OCI-LY1 (cell line): ENCODE measurements at regions not wholly inside any gene's neighbourhood (a gene's known extent, or its start where the extent isn't known, plus 50 kb on each side); places are given as distances from the start of the nearest gene placed in this dataset.

ENCODE experiments used
- H2AFZ ChIP-seq: fragments of 200-600 bp; sonication (generic), shearing (Covaris generic); 2 replicates; pipeline ENCODE4 v1.6.0; 2014; ENCODE audit warnings: antibody characterized with exemption, mild to moderate bottlenecking, low read length
- H3F3A ChIP-seq: fragments of 200-600 bp; sonication (generic), shearing (Covaris generic); 2 replicates; pipeline ENCODE4 v1.6.0; 2014; ENCODE audit warnings: mild to moderate bottlenecking, antibody characterized with exemption, low read length, moderate library complexity; ENCODE audit not compliant: insufficient read depth
- H3K27ac ChIP-seq: fragments of 200-600 bp; sonication (generic); 2 replicates; pipeline ENCODE4 v1.5.1; 2014; ENCODE audit warnings: low read length, mixed run types, mild to moderate bottlenecking, low read depth; ENCODE audit not compliant: poor library complexity, severe bottlenecking
- H3K27me3 ChIP-seq: fragments of 200-600 bp; sonication (generic); 2 replicates; pipeline ENCODE4 v1.6.0; 2014; ENCODE audit warnings: antibody characterized with exemption, mild to moderate bottlenecking, low read length, moderate library complexity; ENCODE audit not compliant: insufficient read depth
- H3K36me3 ChIP-seq: fragments of 200-600 bp; sonication (generic); 2 replicates; pipeline ENCODE4 v1.6.1; 2014; ENCODE audit warnings: mild to moderate bottlenecking, antibody characterized with exemption, low read length, moderate library complexity, mixed read lengths; ENCODE audit not compliant: insufficient read depth
- H3K4me1 ChIP-seq: fragments of 200-600 bp; sonication (generic); 2 replicates; pipeline ENCODE4 v1.5.1; 2014; ENCODE audit warnings: mild to moderate bottlenecking, low read length, moderate library complexity; ENCODE audit not compliant: insufficient read depth, severe bottlenecking
- H3K4me2 ChIP-seq: fragments of 200-600 bp; sonication (generic), shearing (Covaris generic); 2 replicates; pipeline ENCODE4 v1.6.1; 2014; ENCODE audit warnings: low read length
- H3K4me3 ChIP-seq: fragments of 200-600 bp; sonication (generic); 2 replicates; pipeline ENCODE4 v1.5.1; 2014; ENCODE audit warnings: low read length, low read depth, mild to moderate bottlenecking, mixed read lengths; ENCODE audit not compliant: poor library complexity, severe bottlenecking
- H3K79me2 ChIP-seq: fragments of 200-600 bp; shearing (Covaris generic); 2 replicates; pipeline ENCODE4 v1.6.1; 2016; ENCODE audit warnings: mixed run types, low read length, mixed read lengths; ENCODE audit not compliant: insufficient read depth
- H3K9ac ChIP-seq: fragments of 200-600 bp; sonication (generic), shearing (Covaris generic); 2 replicates; pipeline ENCODE4 v1.6.1; 2014; ENCODE audit warnings: mild to moderate bottlenecking, low read length, mixed read lengths
- H3K9me2 ChIP-seq: fragments of 200-600 bp; sonication (generic), shearing (Covaris generic); 2 replicates; pipeline ENCODE4 v1.6.1; 2014; ENCODE audit warnings: low read depth, mild to moderate bottlenecking, low read length, mixed read lengths
- H3K9me3 ChIP-seq: fragments of 200-600 bp; shearing (Covaris generic); 2 replicates; pipeline ENCODE4 v1.6.1; 2014; ENCODE audit warnings: low read length, mixed read lengths
- H4K20me1 ChIP-seq: fragments of 200-600 bp; sonication (generic), shearing (Covaris generic); 2 replicates; pipeline ENCODE4 v1.6.0; 2016; ENCODE audit warnings: mild to moderate bottlenecking, low read length; ENCODE audit not compliant: insufficient read depth
- CTCF ChIP-seq: fragments of 200-600 bp; sonication (generic), shearing (Covaris generic); IDR thresholded peaks from 2 replicates; pipeline ENCODE4 v1.5.1; 2017; ENCODE audit warnings: mild to moderate bottlenecking, antibody characterized with exemption, low read length, moderate library complexity, mixed read lengths
- EZH2 ChIP-seq: fragments of 200-600 bp; sonication (generic), shearing (Covaris generic); IDR thresholded peaks from 2 replicates; pipeline ENCODE4 v1.8.0; 2017; ENCODE audit warnings: borderline replicate concordance, mixed run types, mild to moderate bottlenecking, antibody characterized with exemption, low read length, moderate library complexity, mixed read lengths

DNA sequence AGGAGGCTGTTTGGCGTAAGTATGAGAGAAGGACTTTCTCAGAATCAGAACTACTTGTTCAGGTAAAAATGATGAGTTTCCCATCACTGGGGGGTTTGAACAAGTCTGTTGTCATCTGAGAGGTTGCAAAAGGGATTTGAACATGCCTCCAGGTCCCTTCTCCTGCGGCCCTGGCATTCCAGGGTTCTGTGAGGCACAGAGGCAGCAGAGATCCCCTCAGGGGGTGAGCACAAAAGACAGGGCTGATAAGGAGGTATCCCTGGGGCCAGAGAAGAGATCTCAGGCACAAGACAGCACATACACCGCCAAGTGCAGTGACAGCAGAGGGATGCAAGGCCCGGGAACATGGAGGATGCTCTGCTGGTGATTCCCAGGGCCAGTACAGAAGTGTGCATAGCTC is 275.8 kb upstream of the TSHZ3 start:
- Histone ChIP-seq H3K4me3 (no peak overlapping the region), H3K9ac (no peak overlapping the region), H3K27ac (no peak overlapping the region), H3K36me3 (no peaks in the 10 kb centered on the region), H3K79me2 (no peaks in the 10 kb centered on the region), H4K20me1 (no peaks in the 10 kb centered on the region), H3F3A (no peaks in the 10 kb centered on the region), H3K9me3 (no peaks in the 10 kb centered on the region), H3K27me3 (no peaks in the 10 kb centered on the region), H3K4me1 (no peaks in the 10 kb centered on the region), H2AFZ (no peak overlapping the region), H3K9me2 (no peaks in the 10 kb centered on the region), H3K4me2 (no peak overlapping the region)
- TF ChIP-seq CTCF, result no peak
- TF ChIP-seq EZH2, result no peak

- no peak overlapping the region for H3K9ac ChIP-seq
- H3K4me1 ChIP-seq, result no peaks in the 10 kb centered on the region
- no peaks in the 10 kb centered on the region for H3K79me2 ChIP-seq
- no peak overlapping the region for H3K4me2 ChIP-seq
- H3K9me2 ChIP-seq, result no peaks in the 10 kb centered on the region
- H3K27me3 ChIP-seq, result no peaks in the 10 kb centered on the region
- no peaks in the 10 kb centered on the region for H3K36me3 ChIP-seq
- H3K9me3 ChIP-seq, result no peaks in the 10 kb centered on the region
- H3K27ac ChIP-seq, result no peak overlapping the region
- TF ChIP-seq EZH2 (no peak), CTCF (no peak)
- no peaks in the 10 kb centered on the region for H3F3A ChIP-seq
- H4K20me1 ChIP-seq, result no peaks in the 10 kb centered on the region
- H2AFZ ChIP-seq, result no peak overlapping the region
- H3K4me3 ChIP-seq, result no peak overlapping the region
Observed at GRCh38 chr19:31625575-31625974, 276.3 kb upstream of the TSHZ3 start.

- TF ChIP-seq EZH2 (no peak), CTCF (no peak)
- H3K27me3 ChIP-seq, result no peaks in the 10 kb centered on the region
- no peak overlapping the region for H2AFZ ChIP-seq
Observed at GRCh38 chr19:31626941-31627340, 277.7 kb upstream of the TSHZ3 start.

More at GRCh38 chr19:31626941-31627340, 277.7 kb upstream of the TSHZ3 start:
- H3K27ac ChIP-seq, result no peak overlapping the region
- H3K9me3 ChIP-seq, result no peaks in the 10 kb centered on the region
- H3F3A ChIP-seq, result no peaks in the 10 kb centered on the region
- no peak overlapping the region for H3K4me2 ChIP-seq
- no peaks in the 10 kb centered on the region for H3K4me1 ChIP-seq
- no peaks in the 10 kb centered on the region for H4K20me1 ChIP-seq
- H3K4me3 ChIP-seq, result no peak overlapping the region
- H3K79me2 ChIP-seq, result no peaks in the 10 kb centered on the region
- no peaks in the 10 kb centered on the region for H3K9me2 ChIP-seq
- no peak overlapping the region for H3K9ac ChIP-seq
- no peaks in the 10 kb centered on the region for H3K36me3 ChIP-seq
